GM12878 (cell line): ENCODE measurements at regions not wholly inside any gene's neighbourhood (a gene's known extent, or its start where the extent isn't known, plus 50 kb on each side); places are given as distances from the start of the nearest gene placed in this dataset.

Experiments
- ATAC-seq: fragments of 200-7000 bp; cut with Tn5 transposase; 3 replicates; pipeline ENCODE4 v1.9.1; 2020; ENCODE audit warnings: mild to moderate bottlenecking, moderate library complexity
- BruUV-seq: library from RNA; stranded (reverse); fragments of 400-500 nt; replicated peaks from 2 replicates; lab custom pipeline; 2021; lab: Mats Ljungman, UMichigan
- CTCF ChIA-PET: fragments of 300-600 bp; sonication (Branson Sonifier 250); formaldehyde crosslinking; extraction: SDS; loops from one replicate; lab custom pipeline; 2021; ENCODE audit warnings: inconsistent platforms; lab: Yijun Ruan, JAX
- POLR2A ChIA-PET: fragments of 350-600 bp; formaldehyde crosslinking; extraction: SDS; loops from one replicate; lab custom pipeline; 2021; ENCODE audit warnings: inconsistent platforms; lab: Charles Lee
- RAD21 ChIA-PET: fragments of 300-600 bp; sonication (Branson Sonifier 250); formaldehyde crosslinking; loops from one replicate; lab custom pipeline; 2023; ENCODE audit warnings: antibody characterized with exemption; ENCODE audit not compliant: unreplicated experiment; lab: Charles Lee
- SMC1A ChIA-PET: fragments of 300-600 bp; sonication (Branson Sonifier 250); formaldehyde crosslinking; loops from one replicate; lab custom pipeline; 2023; ENCODE audit not compliant: unreplicated experiment, uncharacterized antibody; lab: Charles Lee
- DNase-seq: peaks from one replicate; pipeline ENCODE4 v3.0.0-alpha.2; 2011; ENCODE audit warnings: low read depth, low spot score
- FAIRE-seq: peaks from 3 replicates; lab custom pipeline; 2011; peaks lifted over from hg19 to GRCh38; lab: Jason Lieb, UNC
- H2AFZ ChIP-seq: 2 replicates; pipeline ENCODE4 v1.6.0; 2011; ENCODE audit warnings: low read depth, low read length, control low read depth; ENCODE audit not compliant: control insufficient read depth
- H3K27ac ChIP-seq: 2 replicates; pipeline ENCODE4 v1.5.1; 2011; ENCODE audit warnings: control low read depth; ENCODE audit not compliant: control insufficient read depth, insufficient read depth
- H3K27me3 ChIP-seq, 2 experiments: replicated peaks in 1 of 2; 2 replicates each; pipeline versions ENCODE4 v1.6.0 to v1.6.1; 2011; ENCODE audit warnings: low read length in 1 of 2; ENCODE audit not compliant: control insufficient read depth in 2 of 2, insufficient read depth in 2 of 2
- H3K36me3 ChIP-seq, 2 experiments: 2 replicates each; pipeline ENCODE4 v1.5.1; 2011; ENCODE audit warnings: low read length in 1 of 2; ENCODE audit not compliant: control insufficient read depth in 2 of 2, insufficient read depth in 2 of 2
- H3K4me1 ChIP-seq: 2 replicates; pipeline ENCODE4 v1.6.1; 2011; ENCODE audit warnings: mild to moderate bottlenecking, low read length, moderate library complexity, mixed read lengths; ENCODE audit not compliant: control insufficient read depth, insufficient read depth
- H3K4me2 ChIP-seq: 2 replicates; pipeline ENCODE4 v1.6.0; 2011; ENCODE audit warnings: control low read depth; ENCODE audit not compliant: control insufficient read depth, insufficient read depth
- H3K4me3 ChIP-seq: fragments of 200-600 bp; sonication (generic); 2 replicates; pipeline ENCODE4 v1.5.1; 2016
- H3K79me2 ChIP-seq: 2 replicates; pipeline ENCODE4 v1.6.0; 2011; ENCODE audit warnings: low read length; ENCODE audit not compliant: control insufficient read depth, insufficient read depth
- H3K9ac ChIP-seq: 2 replicates; pipeline ENCODE4 v1.8.0; 2011; ENCODE audit warnings: low read length, control low read depth, mixed read lengths; ENCODE audit not compliant: control insufficient read depth, insufficient read depth
- H3K9me3 ChIP-seq: replicated peaks from 3 replicates; pipeline ENCODE4 v1.5.1; 2011; ENCODE audit warnings: mild to moderate bottlenecking, low read length; ENCODE audit not compliant: control insufficient read depth, insufficient read depth
- H4K20me1 ChIP-seq: 2 replicates; pipeline ENCODE4 v1.6.0; 2011; ENCODE audit not compliant: control insufficient read depth, insufficient read depth
- ASH2L ChIP-seq: fragments of 300-600, 200-600 bp; sonication (generic); IDR thresholded peaks from 2 replicates; pipeline ENCODE4 v1.6.1; 2017; ENCODE audit warnings: low read depth, mild to moderate bottlenecking, borderline replicate concordance
- ATF2 ChIP-seq: IDR thresholded peaks from 2 replicates; pipeline ENCODE4 v1.6.1; 2012; ENCODE audit warnings: low read length, inconsistent platforms
- CHD1 ChIP-seq: IDR thresholded peaks from 2 replicates; pipeline ENCODE4 v1.6.1; 2012; ENCODE audit warnings: low read depth, low read length, improper control_type of control experiment
- DPF2 ChIP-seq: fragments of 450-650 bp; IDR thresholded peaks from 2 replicates; pipeline ENCODE4 v1.6.1; 2017; ENCODE audit warnings: mild to moderate bottlenecking
- EED ChIP-seq: sonication (generic); IDR thresholded peaks from 2 replicates; pipeline ENCODE4 v1.6.1; 2016; ENCODE audit warnings: antibody characterized with exemption, low read depth
- IKZF1 ChIP-seq: fragments of 450-650 bp; conservative IDR thresholded peaks from 2 replicates; pipeline ENCODE4 v1.6.1; 2017; ENCODE audit warnings: antibody characterized with exemption, mild to moderate bottlenecking
- NFIC ChIP-seq: IDR thresholded peaks from 2 replicates; pipeline ENCODE4 v1.6.1; 2012; ENCODE audit warnings: low read depth, mild to moderate bottlenecking, inconsistent platforms, low read length, moderate library complexity
- PAX8 ChIP-seq: fragments of 450-650 bp; IDR thresholded peaks from 2 replicates; pipeline ENCODE4 v1.6.1; 2017; ENCODE audit warnings: mild to moderate bottlenecking, moderate library complexity
- RELA ChIP-seq: fragments of 450-650 bp; IDR thresholded peaks from 2 replicates; pipeline ENCODE4 v1.8.0; 2014; ENCODE audit warnings: borderline replicate concordance; ENCODE audit not compliant: partially characterized antibody
- SPI1 ChIP-seq: IDR thresholded peaks from 2 replicates; pipeline ENCODE4 v1.6.1; 2011; ENCODE audit warnings: low read depth, mild to moderate bottlenecking, low read length, moderate library complexity, borderline replicate concordance; ENCODE audit not compliant: insufficient read depth
- STAT1 ChIP-seq: fragments of 450-650 bp; conservative IDR thresholded peaks from 2 replicates; pipeline ENCODE4 v1.6.1; 2014; ENCODE audit warnings: antibody characterized with exemption, mild to moderate bottlenecking
- TBL1XR1 ChIP-seq: IDR thresholded peaks from 2 replicates; pipeline ENCODE4 v1.6.1; 2012; ENCODE audit warnings: low read depth, low read length, improper control_type of control experiment
- ZBTB4 ChIP-seq: fragments of 450-650 bp; formaldehyde crosslinking; IDR thresholded peaks from 2 replicates; pipeline ENCODE4 v1.4.0; 2022; ENCODE audit warnings: mild to moderate bottlenecking, moderate library complexity
- ZZZ3 ChIP-seq: IDR thresholded peaks from 2 replicates; pipeline ENCODE4 v1.6.1; 2011; ENCODE audit warnings: low read depth; ENCODE audit not compliant: control insufficient read depth, insufficient read length
- WGBS: methylation state at CpG from one replicate; pipeline ENCODE4 v1.1.6; 2016; ENCODE audit warnings: low lambda C conversion rate; ENCODE audit not compliant: insufficient replicate concordance, insufficient coverage; ENCODE audit errors: missing lambda C conversion rate; 5-methylcytosine and 5-hydroxymethylcytosine counted together
- in situ Hi-C: fragments of 300-500 bp; cut with MboI; formaldehyde crosslinking; loops from 9 replicates; pipeline ENCODE4 v1.14.3; 2018; ENCODE audit warnings: mixed read lengths
- intact Hi-C: fragments of 100-400 bp; cut with micrococcal nuclease; formaldehyde crosslinking; loops from one replicate; pipeline ENCODE4 v1.14.2; 2022; ENCODE audit not compliant: unreplicated experiment
- TF ChIP-seq, protein P1 (sequence below): IDR thresholded peaks from 2 replicates; pipeline ENCODE4 v1.6.1; 2011; ENCODE audit warnings: mild to moderate bottlenecking, low read depth, low read length, moderate library complexity; ENCODE audit not compliant: insufficient replicate concordance
- TF ChIP-seq, protein P2 (sequence below): fragments of 450-650 bp; IDR thresholded peaks from 2 replicates; pipeline ENCODE4 v1.6.1; 2016; ENCODE audit warnings: mild to moderate bottlenecking

DNA sequence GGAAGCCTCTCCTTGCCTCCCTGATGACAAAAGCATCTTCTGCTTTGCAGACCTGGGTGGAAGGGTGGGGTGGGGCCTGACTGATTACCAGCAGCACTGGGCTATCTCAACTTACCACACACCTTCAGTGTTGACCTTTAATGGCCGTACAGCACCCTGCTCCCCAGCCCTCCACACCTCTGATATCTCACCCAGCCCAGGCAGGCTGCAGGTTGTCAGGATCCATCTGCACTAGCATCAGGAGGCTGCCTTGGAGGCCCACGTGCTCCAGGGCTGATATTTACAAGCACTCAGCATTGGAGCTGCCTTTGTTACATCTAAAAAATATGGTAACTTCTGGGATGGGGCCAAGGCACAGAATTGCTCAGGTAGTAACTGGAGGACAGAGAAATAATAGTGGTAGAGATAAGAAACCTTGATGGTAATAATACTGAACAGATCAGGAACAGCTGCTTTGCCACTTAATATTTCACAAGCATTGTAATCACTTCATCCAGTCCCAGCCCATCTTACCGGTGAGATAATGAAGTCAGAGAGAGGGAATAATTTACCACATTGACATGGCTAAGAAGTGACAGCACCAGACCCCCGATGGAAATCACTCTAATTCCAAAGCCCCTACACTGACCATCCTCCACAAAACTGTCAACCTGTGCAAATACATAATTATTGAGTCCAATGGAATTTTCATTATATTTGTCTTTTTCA is 125.2 kb upstream of the RFLNA start:
- BruUV-seq: no TSS peak
- ChIA-PET CTCF (no interaction called here), POLR2A (no interaction called here), RAD21 (no interaction called here), SMC1A (no interaction called here)
- Histone ChIP-seq H3K27ac (no peak overlapping the region), H3K4me1 (no peaks in the 10 kb centered on the region), H2AFZ (no peak overlapping the region), H4K20me1 (no peaks in the 10 kb centered on the region), H3K9me3 (no peaks in the 10 kb centered on the region; the same call in 1 of the 3 replicates), H3K27me3 (no peaks in the 10 kb centered on the region), H3K4me2 (no peak overlapping the region), H3K9ac (no peak overlapping the region), H3K4me3 (no peak overlapping the region), H3K79me2 (no peaks in the 10 kb centered on the region), H3K36me3 (no peaks in the 10 kb centered on the region)
- intact Hi-C loops (no loop called here), in situ Hi-C loops (no loop called here)
- DNase-seq (no peak), ATAC-seq (no peak), FAIRE-seq (no peak)
- WGBS: 33% methylated on average over 4 of the region's 4 CpGs
- no peak for TF ChIP-seq ASH2L
- TF ChIP-seq ZBTB4 (CRISPR knock-in tag): no peak
- no peak for TF ChIP-seq STAT1
- TF ChIP-seq TBL1XR1: no peak
- TF ChIP-seq DPF2: no peak
- TF ChIP-seq IKZF1: no peak
- no peak for TF ChIP-seq ATF2
- no peak for TF ChIP-seq CHD1
- TF ChIP-seq, protein P1, sequence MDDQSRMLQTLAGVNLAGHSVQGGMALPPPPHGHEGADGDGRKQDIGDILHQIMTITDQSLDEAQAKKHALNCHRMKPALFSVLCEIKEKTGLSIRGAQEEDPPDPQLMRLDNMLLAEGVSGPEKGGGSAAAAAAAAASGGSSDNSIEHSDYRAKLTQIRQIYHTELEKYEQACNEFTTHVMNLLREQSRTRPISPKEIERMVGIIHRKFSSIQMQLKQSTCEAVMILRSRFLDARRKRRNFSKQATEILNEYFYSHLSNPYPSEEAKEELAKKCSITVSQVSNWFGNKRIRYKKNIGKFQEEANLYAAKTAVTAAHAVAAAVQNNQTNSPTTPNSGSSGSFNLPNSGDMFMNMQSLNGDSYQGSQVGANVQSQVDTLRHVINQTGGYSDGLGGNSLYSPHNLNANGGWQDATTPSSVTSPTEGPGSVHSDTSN: no peak
- TF ChIP-seq, protein P2, sequence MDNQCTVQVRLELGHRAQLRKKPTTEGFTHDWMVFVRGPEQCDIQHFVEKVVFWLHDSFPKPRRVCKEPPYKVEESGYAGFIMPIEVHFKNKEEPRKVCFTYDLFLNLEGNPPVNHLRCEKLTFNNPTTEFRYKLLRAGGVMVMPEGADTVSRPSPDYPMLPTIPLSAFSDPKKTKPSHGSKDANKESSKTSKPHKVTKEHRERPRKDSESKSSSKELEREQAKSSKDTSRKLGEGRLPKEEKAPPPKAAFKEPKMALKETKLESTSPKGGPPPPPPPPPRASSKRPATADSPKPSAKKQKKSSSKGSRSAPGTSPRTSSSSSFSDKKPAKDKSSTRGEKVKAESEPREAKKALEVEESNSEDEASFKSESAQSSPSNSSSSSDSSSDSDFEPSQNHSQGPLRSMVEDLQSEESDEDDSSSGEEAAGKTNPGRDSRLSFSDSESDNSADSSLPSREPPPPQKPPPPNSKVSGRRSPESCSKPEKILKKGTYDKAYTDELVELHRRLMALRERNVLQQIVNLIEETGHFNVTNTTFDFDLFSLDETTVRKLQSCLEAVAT: no peak
- no peak for TF ChIP-seq PAX8
- TF ChIP-seq ZZZ3: no peak
- TF ChIP-seq NFIC: no peak
- no peak for TF ChIP-seq EED
- no peak for TF ChIP-seq SPI1
- no peak for TF ChIP-seq RELA
